GM13977 (cell line): ENCODE measurements at regions not wholly inside any gene's neighbourhood (a gene's known extent, or its start where the extent isn't known, plus 50 kb on each side); places are given as distances from the start of the nearest gene placed in this dataset.

Experiments
- DNase-seq: peaks from one replicate; pipeline ENCODE4 v3.0.0; 2012; ENCODE audit warnings: low spot score
- in situ Hi-C: fragments of 300-500 bp; cut with MboI; formaldehyde crosslinking; loops from one replicate; pipeline ENCODE4 v1.12.0; 2022; ENCODE audit warnings: low sequenced_read_pairs, low pct_unique_long_range_greater_than_20kb, mixed read lengths, inconsistent platforms; ENCODE audit not compliant: unreplicated experiment
- TF ChIP-seq, protein P1 (sequence below): IDR thresholded peaks from 2 replicates; pipeline ENCODE4 v1.5.1; 2012; ENCODE audit warnings: mild to moderate bottlenecking, control low read depth; ENCODE audit not compliant: insufficient read depth; ENCODE audit errors: extremely low read depth, missing control alignments

- in situ Hi-C loops: no loop called here
- no peak for DNase-seq
- TF ChIP-seq, protein P1, sequence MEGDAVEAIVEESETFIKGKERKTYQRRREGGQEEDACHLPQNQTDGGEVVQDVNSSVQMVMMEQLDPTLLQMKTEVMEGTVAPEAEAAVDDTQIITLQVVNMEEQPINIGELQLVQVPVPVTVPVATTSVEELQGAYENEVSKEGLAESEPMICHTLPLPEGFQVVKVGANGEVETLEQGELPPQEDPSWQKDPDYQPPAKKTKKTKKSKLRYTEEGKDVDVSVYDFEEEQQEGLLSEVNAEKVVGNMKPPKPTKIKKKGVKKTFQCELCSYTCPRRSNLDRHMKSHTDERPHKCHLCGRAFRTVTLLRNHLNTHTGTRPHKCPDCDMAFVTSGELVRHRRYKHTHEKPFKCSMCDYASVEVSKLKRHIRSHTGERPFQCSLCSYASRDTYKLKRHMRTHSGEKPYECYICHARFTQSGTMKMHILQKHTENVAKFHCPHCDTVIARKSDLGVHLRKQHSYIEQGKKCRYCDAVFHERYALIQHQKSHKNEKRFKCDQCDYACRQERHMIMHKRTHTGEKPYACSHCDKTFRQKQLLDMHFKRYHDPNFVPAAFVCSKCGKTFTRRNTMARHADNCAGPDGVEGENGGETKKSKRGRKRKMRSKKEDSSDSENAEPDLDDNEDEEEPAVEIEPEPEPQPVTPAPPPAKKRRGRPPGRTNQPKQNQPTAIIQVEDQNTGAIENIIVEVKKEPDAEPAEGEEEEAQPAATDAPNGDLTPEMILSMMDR: no peak
Measured at GRCh38 chr3:139280027-139280671, 63.7 kb upstream of the MRPS22 start.

GRCh38 chr3:139281096-139281495 lies 62.7 kb upstream of the MRPS22 start:
- TF ChIP-seq, protein P1: no peak
- in situ Hi-C loops: no loop called here
- no peak for DNase-seq

DNA sequence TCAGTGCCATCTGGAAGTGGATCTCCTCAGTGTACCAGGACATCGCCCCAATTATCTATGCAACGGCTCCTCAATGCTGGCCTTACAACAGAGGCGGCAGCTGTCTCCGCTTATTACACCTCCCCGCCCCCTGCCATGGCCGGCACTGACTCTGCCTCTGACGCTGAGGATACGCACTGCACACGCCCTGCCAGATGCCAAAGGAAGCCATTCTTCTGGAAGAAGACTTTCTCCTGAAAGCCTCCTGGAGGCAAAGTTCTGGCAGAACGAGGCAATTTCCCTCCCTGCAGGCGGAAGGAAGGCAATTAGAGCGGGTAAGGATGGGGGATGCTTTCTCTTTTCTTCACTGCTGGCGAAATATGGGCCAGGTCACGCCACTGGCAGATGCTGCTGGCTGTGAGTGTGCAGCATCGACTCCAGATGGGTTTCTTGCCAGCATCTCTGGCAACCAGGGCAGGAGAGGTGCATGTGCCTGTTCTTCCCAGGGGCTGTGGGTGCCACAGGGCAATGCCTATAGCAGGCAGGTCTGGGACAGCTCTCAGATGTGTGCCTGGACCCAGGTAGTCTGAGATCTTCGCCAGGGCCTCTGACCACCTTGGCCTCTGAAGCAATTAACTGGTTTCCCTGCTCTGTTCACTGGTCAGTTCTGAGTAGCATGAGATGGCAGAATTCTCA lies 62.2 kb upstream of the MRPS22 start:
- DNase-seq: no peak
- TF ChIP-seq, protein P1: no peak
- in situ Hi-C loops: no loop called here

DNA sequence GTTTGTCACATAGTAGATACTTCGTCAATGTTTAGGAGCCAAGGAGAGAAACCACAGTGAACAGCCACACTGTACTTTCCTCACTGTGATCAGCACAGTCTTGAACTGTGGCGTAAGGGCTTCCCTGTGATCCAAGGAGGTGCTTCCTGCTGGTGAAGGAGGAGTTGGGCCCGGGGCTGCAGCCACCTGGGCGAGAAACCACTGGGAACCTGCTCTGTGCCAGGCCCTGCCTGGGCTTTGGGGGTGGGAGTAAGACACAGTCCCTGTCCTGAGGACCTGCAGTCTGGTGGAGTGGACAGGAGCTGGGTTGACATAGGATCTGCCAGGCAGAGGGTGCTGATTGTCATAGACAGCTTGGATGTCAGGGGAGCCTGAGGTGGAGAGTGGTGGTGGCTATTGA lies 60.5 kb upstream of the MRPS22 start:
- TF ChIP-seq, protein P1: no peak
- no peak for DNase-seq
- in situ Hi-C loops: no loop called here

DNA sequence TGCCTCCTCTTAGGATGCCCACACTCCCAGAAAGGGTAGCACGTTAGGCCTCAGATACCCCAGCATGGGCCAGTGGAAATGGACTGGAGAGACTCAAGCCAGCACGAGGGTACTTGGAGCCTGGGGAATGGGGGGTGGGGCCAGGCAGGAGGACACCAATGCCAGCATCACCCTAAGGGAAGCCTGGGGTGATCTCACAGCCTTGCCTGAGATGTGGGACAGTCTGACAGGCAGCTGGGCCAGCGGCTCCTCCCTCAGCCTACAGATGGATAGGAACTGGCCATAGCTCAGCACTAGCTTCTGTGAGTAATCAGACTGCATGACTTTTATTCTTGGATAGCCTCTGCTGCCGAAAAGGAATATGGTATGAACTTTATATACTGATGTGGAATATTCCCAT lies 59.6 kb upstream of the MRPS22 start:
- no peak for DNase-seq
- in situ Hi-C loops: no loop called here
- TF ChIP-seq, protein P1: no peak

DNA sequence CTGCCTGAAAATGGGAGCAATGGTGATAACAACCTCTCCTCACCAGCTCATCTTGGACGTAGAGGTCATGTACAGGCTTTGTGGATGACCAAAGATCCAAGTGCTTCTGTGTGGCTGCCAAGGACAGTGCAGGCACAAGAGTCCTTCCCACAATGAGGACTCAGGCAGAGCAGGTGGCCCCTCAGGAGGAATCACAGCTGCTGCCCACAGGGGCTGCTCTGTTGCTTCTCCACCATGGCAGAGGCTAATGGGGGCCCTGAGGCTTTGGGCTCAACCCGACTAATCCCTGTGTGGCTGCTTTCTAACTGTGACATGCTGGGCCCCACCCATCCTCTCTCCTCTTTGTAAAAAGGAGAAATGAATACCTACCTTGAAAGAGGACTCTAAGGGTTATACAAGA lies 58.1 kb upstream of the MRPS22 start:
- in situ Hi-C loops: no loop called here
- TF ChIP-seq, protein P1: no peak
- DNase-seq: no peak
